ENCODE measurements at regions not wholly inside any gene's neighbourhood (a gene's known extent, or its start where the extent isn't known, plus 50 kb on each side); places are given as distances from the start of the nearest gene placed in this dataset.

- TF ChIP-seq GTF3C2 (IDR thresholded peaks at IDR 0.05; ENCODE audit: borderline replicate concordance, extremely low read depth, insufficient read length): no peak
Observed at GRCh38 chr5:113735751-113736150, 222.3 kb downstream of the YTHDC2 start (continued).

GRCh38 chr5:113742176-113742575 is 228.7 kb downstream of the YTHDC2 start:
- CTCF ChIA-PET (ENCODE audit: low intra/inter-chr PET ratio): no interaction called here
- no peak for FAIRE-seq
- POLR2A ChIA-PET: no interaction called here
- no peak for ATAC-seq
- in situ Hi-C loops (cut with MboI) (no loop called here), intact Hi-C loops (cut with micrococcal nuclease) (no loop called here)
- no peaks in the 10 kb centered on the region for H3K4me1 ChIP-seq (replicated peaks in 1 of 2; ENCODE audit: control insufficient read depth in 2 of 2, insufficient read depth in 2 of 2, low read length in 2 of 2)
- no peaks in the 10 kb centered on the region for H3K36me3 ChIP-seq (ENCODE audit: control insufficient read depth, insufficient read depth, low read length)
- H3K79me2 ChIP-seq (ENCODE audit: control insufficient read depth, insufficient read depth, low read length): no peaks in the 10 kb centered on the region
- H3K27ac ChIP-seq (ENCODE audit: extremely low read depth, low read depth, low read length): no peak overlapping the region
- no peak overlapping the region for H3K9ac ChIP-seq (ENCODE audit: insufficient read depth in 1 of 2, low read depth in 2 of 2, low read length in 2 of 2)
- H3K4me3 ChIP-seq: no peak overlapping the region
- no peaks in the 10 kb centered on the region for H4K20me1 ChIP-seq (replicated peaks; ENCODE audit: control insufficient read depth, insufficient read depth, low read length)
- H3K9me1 ChIP-seq (ENCODE audit: control insufficient read depth, insufficient read depth, low read length): no peaks in the 10 kb centered on the region
- no peaks in the 10 kb centered on the region for H3K27me3 ChIP-seq (ENCODE audit: control insufficient read depth in 2 of 2, insufficient read depth in 2 of 2, low read length in 2 of 2)
- no peak for DNase-seq (ENCODE audit: extremely low read depth in 1 of 4, low spot score in 3 of 4)
- no TSS peak for BruUV-seq (replicated peaks)
- no peak for TF ChIP-seq CSDE1 (IDR thresholded peaks at IDR 0.05)
- TF ChIP-seq BCOR (IDR thresholded peaks at IDR 0.05): no peak
- TF ChIP-seq OTX1 (CRISPR knock-in tag; IDR thresholded peaks at IDR 0.05): no peak
- TF ChIP-seq RBM25 (IDR thresholded peaks at IDR 0.05; ENCODE audit: low read depth, low read length, severe bottlenecking): no peak
- TF ChIP-seq TFE3 (CRISPR knock-in tag; IDR thresholded peaks at IDR 0.05): no peak
- no peak for TF ChIP-seq ZNF3 (CRISPR knock-in tag; IDR thresholded peaks at IDR 0.05)
- 0 out of 2 replicates have a peak, but pooled peaks cover 2% of the 10 kb centered on the region for H3K9me3 ChIP-seq (replicated peaks; ENCODE audit: control insufficient read depth, insufficient read depth, low read depth, low read length)
- WGBS (ENCODE audit: insufficient coverage, low coverage, missing lambda C conversion rate): 2% methylated on average over 4 of the region's 4 CpGs
- no peak overlapping the region for H3K4me2 ChIP-seq (ENCODE audit: insufficient read depth, low read length)
- no peak overlapping the region for H2AFZ ChIP-seq (ENCODE audit: low read depth, low read length)
